ENCODE measurements at regions not wholly inside any gene's neighbourhood (a gene's known extent, or its start where the extent isn't known, plus 50 kb on each side); places are given as distances from the start of the nearest gene placed in this dataset.

DNA sequence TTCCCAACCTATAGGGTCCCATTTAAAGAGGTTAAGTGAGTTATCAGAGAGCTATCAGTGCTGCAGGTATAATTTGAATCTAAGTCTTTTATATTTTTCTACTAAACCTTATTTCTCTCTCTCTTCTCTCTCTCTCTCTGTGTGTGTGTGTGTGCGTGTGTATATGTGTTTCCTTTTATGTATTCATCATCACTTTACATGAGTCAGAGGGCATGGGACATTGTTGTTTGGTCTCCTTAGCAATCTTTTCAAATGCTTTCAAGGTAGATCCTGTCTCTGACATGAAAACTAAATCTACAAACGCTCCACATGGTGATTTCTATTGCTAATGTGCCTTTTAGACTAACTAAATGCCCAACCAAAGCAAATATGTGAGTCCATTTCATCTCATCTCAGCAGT, 459.7 kb downstream of the BTG1 start:
- TF ChIP-seq EZH2 (IDR thresholded peaks at IDR 0.05; ENCODE audit: insufficient read depth, low read length), result no peak
- TF ChIP-seq, protein P1, sequence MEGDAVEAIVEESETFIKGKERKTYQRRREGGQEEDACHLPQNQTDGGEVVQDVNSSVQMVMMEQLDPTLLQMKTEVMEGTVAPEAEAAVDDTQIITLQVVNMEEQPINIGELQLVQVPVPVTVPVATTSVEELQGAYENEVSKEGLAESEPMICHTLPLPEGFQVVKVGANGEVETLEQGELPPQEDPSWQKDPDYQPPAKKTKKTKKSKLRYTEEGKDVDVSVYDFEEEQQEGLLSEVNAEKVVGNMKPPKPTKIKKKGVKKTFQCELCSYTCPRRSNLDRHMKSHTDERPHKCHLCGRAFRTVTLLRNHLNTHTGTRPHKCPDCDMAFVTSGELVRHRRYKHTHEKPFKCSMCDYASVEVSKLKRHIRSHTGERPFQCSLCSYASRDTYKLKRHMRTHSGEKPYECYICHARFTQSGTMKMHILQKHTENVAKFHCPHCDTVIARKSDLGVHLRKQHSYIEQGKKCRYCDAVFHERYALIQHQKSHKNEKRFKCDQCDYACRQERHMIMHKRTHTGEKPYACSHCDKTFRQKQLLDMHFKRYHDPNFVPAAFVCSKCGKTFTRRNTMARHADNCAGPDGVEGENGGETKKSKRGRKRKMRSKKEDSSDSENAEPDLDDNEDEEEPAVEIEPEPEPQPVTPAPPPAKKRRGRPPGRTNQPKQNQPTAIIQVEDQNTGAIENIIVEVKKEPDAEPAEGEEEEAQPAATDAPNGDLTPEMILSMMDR (IDR thresholded peaks at IDR 0.05; ENCODE audit: insufficient read depth, low read depth, low read length), result no peak
